CD4-positive, alpha-beta T cell (primary cell): ENCODE measurements at regions not wholly inside any gene's neighbourhood (a gene's known extent, or its start where the extent isn't known, plus 50 kb on each side); places are given as distances from the start of the nearest gene placed in this dataset.

Experiments
- ATAC-seq: fragments of 200-7000 bp; cut with Tn5 transposase; one replicate; pipeline ENCODE4 v1.10.0; 2022; ENCODE audit warnings: mild to moderate bottlenecking; ENCODE audit not compliant: poor library complexity
- CTCF ChIA-PET: fragments of 350-600 bp; sonication (Branson Sonifier 250); formaldehyde crosslinking; loops from one replicate; lab custom pipeline; 2021; ENCODE audit warnings: antibody characterized with exemption, inconsistent platforms; lab: Charles Lee
- POLR2A ChIA-PET: fragments of 350-600 bp; sonication (Branson Sonifier 250); formaldehyde crosslinking; loops from one replicate; lab custom pipeline; 2021; ENCODE audit warnings: antibody characterized with exemption, inconsistent platforms; lab: Charles Lee
- DNase-seq, 14 experiments: peaks; one replicate each; pipeline ENCODE4 v3.0.0-alpha.2; 2013 to 2020; ENCODE audit warnings: mixed read lengths in 2 of 14
- H3K27ac ChIP-seq, 2 donors: one replicate each; pipeline versions ENCODE4 v1.5.1 to v1.7.0; 2013; ENCODE audit warnings: low read length in 2 of 2, low read depth in 1 of 2, mild to moderate bottlenecking in 1 of 2
- H3K27me3 ChIP-seq, 2 experiments: 1 replicate in 1 of 2; 2 replicates in 1 of 2; pipeline versions ENCODE4 v1.6.1 to v1.7.0; 2013; ENCODE audit warnings: low read length in 2 of 2, control low read depth in 1 of 2, mild to moderate bottlenecking in 1 of 2, moderate library complexity in 1 of 2; ENCODE audit not compliant: insufficient read depth in 2 of 2, control insufficient read depth in 1 of 2
- H3K36me3 ChIP-seq: one replicate; pipeline ENCODE4 v1.6.1; 2013; ENCODE audit warnings: low read length, control low read depth; ENCODE audit not compliant: insufficient read depth
- H3K4me1 ChIP-seq: one replicate; pipeline ENCODE4 v1.6.1; 2013; ENCODE audit warnings: low read length, control low read depth; ENCODE audit not compliant: insufficient read depth
- H3K4me3 ChIP-seq: one replicate; pipeline ENCODE4 v1.5.1; 2013; ENCODE audit warnings: mild to moderate bottlenecking, low read length, moderate library complexity
- H3K9me3 ChIP-seq, 2 experiments: 1 replicate in 1 of 2; 2 replicates in 1 of 2; pipeline versions ENCODE4 v1.6.1 to v1.7.0; 2013; ENCODE audit warnings: low read length in 2 of 2, mild to moderate bottlenecking in 2 of 2, control low read depth in 1 of 2, moderate library complexity in 1 of 2; ENCODE audit not compliant: control insufficient read depth in 1 of 2, insufficient read depth in 1 of 2
- H3K27ac Mint-ChIP-seq: one replicate; pipeline ENCODE4 v1.8.0; 2020; ENCODE audit warnings: mixed read lengths
- H3K27me3 Mint-ChIP-seq: one replicate; pipeline ENCODE4 v1.8.0; 2021; ENCODE audit warnings: mixed read lengths
- H3K36me3 Mint-ChIP-seq: one replicate; pipeline ENCODE4 v1.8.0; 2021; ENCODE audit warnings: low read depth, mixed read lengths
- H3K4me1 Mint-ChIP-seq: one replicate; pipeline ENCODE4 v1.8.0; 2021; ENCODE audit warnings: low read depth, mixed read lengths
- H3K4me3 Mint-ChIP-seq: one replicate; pipeline ENCODE4 v1.8.0; 2020; ENCODE audit warnings: mild to moderate bottlenecking, mixed read lengths
- H3K9me3 Mint-ChIP-seq: one replicate; pipeline ENCODE4 v1.8.0; 2020; ENCODE audit warnings: mixed read lengths
- intact Hi-C, 2 experiments: fragments of 100-400 bp; cut with DNase I in 1 of 2; cut with micrococcal nuclease in 1 of 2; formaldehyde crosslinking; loops; one replicate each; pipeline versions ENCODE4 v1.15.1 to v1.9.0; 2023 to 2025; cut with DNase I, micrococcal nuclease
- TF ChIP-seq, protein P1 (sequence below): fragments of 200-600 bp; IDR thresholded peaks from one replicate; pipeline ENCODE4 v1.8.0; 2022; ENCODE audit warnings: antibody characterized with exemption, mild to moderate bottlenecking

DNA sequence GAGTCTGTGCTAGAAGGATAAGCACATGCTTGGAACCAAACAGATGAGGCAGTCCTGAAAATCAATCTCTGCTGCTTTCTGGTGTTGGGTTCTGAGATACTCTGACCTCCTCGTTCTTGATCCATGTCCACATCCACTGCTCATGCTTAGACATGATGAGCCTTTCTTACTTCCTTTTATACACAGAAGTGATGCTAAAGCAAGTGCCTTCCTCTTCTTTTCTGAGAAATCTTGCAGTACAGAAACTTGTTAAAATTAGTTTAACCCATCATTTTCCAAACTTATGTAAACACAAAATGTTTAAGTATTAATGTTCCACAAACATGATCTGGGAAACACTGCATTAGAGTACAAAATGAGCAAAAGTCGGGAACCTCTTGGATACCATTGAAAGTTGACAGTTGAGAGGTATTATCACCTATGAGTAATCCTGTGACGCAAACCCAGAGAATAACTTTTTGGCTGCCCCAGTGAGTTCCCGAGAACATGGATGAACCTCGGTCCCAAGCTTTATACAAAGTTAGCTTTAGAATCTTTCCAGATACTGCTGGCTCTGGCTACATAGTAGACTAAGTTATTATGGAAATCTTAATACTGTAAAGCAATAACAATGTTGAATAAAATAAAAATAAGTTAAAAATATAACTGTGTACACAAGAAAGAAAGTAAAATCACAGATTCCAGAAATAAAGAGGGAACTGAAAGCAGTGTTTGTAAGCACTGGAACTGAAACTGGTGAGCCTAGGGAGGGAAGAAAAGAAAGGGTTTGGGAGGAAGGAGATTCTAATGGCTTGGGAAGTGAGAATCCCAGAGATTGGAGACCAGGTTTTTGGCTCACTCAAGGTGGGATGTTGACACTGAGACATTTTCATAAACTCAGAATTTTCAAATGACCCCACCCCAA, 429.3 kb upstream of the RUNX1 start:
- DNase-seq: peak in 2 of 14 experiments; percentile 10 to 21
- intact Hi-C loops: no loop called here
- ChIA-PET CTCF (no interaction called here), POLR2A (no interaction called here)
- Histone ChIP-seq H3K36me3 (no peaks in the 10 kb centered on the region), H3K4me1 (no peaks in the 10 kb centered on the region), H3K4me3 (no peak overlapping the region), H3K9me3 (no peaks in the 10 kb centered on the region), H3K27me3 (no peaks in the 10 kb centered on the region), H3K27ac (no peak overlapping the region)
- H3K27me3 Mint-ChIP-seq: no peaks in the 10 kb centered on the region
- H3K9me3 Mint-ChIP-seq: peaks cover 2% of the 10 kb centered on the region
- no peak for ATAC-seq
- H3K27ac Mint-ChIP-seq: no peak overlapping the region
- H3K4me1 Mint-ChIP-seq: peaks cover 17% of the 10 kb centered on the region
- H3K36me3 Mint-ChIP-seq: no peaks in the 10 kb centered on the region
- TF ChIP-seq, protein P1, sequence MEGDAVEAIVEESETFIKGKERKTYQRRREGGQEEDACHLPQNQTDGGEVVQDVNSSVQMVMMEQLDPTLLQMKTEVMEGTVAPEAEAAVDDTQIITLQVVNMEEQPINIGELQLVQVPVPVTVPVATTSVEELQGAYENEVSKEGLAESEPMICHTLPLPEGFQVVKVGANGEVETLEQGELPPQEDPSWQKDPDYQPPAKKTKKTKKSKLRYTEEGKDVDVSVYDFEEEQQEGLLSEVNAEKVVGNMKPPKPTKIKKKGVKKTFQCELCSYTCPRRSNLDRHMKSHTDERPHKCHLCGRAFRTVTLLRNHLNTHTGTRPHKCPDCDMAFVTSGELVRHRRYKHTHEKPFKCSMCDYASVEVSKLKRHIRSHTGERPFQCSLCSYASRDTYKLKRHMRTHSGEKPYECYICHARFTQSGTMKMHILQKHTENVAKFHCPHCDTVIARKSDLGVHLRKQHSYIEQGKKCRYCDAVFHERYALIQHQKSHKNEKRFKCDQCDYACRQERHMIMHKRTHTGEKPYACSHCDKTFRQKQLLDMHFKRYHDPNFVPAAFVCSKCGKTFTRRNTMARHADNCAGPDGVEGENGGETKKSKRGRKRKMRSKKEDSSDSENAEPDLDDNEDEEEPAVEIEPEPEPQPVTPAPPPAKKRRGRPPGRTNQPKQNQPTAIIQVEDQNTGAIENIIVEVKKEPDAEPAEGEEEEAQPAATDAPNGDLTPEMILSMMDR: no peak
- no peak overlapping the region for H3K4me3 Mint-ChIP-seq

DNA sequence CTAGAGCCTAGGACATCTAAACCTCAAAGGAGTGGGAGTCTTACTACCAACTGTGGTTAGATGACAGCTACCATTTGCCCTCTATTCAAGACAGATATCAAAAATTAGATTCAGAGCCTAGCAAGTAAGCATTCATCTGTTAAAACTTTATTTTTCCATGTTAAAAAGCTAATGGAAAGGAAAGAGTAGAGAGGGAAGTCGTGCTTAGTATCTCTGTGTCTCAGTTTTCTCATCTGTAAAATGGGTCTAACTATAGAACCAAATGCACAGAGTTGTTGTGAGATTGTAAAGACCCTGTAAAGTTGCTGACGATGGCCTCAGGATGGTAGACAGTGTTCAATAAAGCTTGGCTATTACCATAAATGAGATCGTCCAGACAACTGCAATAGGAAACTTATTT, 428.5 kb upstream of the RUNX1 start:
- DNase-seq (no peak), ATAC-seq (no peak)
- intact Hi-C loops: no loop called here
- Mint-ChIP-seq H3K36me3 (no peaks in the 10 kb centered on the region), H3K9me3 (peaks cover 2% of the 10 kb centered on the region), H3K4me1 (peaks cover 17% of the 10 kb centered on the region), H3K27me3 (no peaks in the 10 kb centered on the region), H3K27ac (no peak overlapping the region), H3K4me3 (no peak overlapping the region)
- no peaks in the 10 kb centered on the region for H3K9me3 ChIP-seq
- ChIA-PET CTCF (no interaction called here), POLR2A (no interaction called here)
- no peak overlapping the region for H3K27ac ChIP-seq
- no peaks in the 10 kb centered on the region for H3K4me1 ChIP-seq
- no peaks in the 10 kb centered on the region for H3K36me3 ChIP-seq
- TF ChIP-seq, protein P1: no peak
- no peak overlapping the region for H3K4me3 ChIP-seq
- H3K27me3 ChIP-seq: no peaks in the 10 kb centered on the region

- CTCF ChIA-PET: no interaction called here
- no peaks in the 10 kb centered on the region for H3K36me3 Mint-ChIP-seq
- ATAC-seq (no peak), DNase-seq (no peak)
- Histone ChIP-seq H3K27me3 (no peaks in the 10 kb centered on the region), H3K9me3 (no peaks in the 10 kb centered on the region), H3K4me3 (no peak overlapping the region), H3K4me1 (no peaks in the 10 kb centered on the region), H3K36me3 (no peaks in the 10 kb centered on the region), H3K27ac (no peak overlapping the region)
- H3K4me1 Mint-ChIP-seq: peaks cover 17% of the 10 kb centered on the region
- no peak overlapping the region for H3K4me3 Mint-ChIP-seq
- intact Hi-C loops: no loop called here
- TF ChIP-seq, protein P1: no peak
- H3K9me3 Mint-ChIP-seq: peaks cover 2% of the 10 kb centered on the region
- H3K27ac Mint-ChIP-seq: no peak overlapping the region
- no peaks in the 10 kb centered on the region for H3K27me3 Mint-ChIP-seq
- POLR2A ChIA-PET: no interaction called here
Measured at GRCh38 chr21:35476621-35477395, 427.7 kb upstream of the RUNX1 start.
